ENCODE measurements at regions not wholly inside any gene's neighbourhood (a gene's known extent, or its start where the extent isn't known, plus 50 kb on each side); places are given as distances from the start of the nearest gene placed in this dataset.

DNA sequence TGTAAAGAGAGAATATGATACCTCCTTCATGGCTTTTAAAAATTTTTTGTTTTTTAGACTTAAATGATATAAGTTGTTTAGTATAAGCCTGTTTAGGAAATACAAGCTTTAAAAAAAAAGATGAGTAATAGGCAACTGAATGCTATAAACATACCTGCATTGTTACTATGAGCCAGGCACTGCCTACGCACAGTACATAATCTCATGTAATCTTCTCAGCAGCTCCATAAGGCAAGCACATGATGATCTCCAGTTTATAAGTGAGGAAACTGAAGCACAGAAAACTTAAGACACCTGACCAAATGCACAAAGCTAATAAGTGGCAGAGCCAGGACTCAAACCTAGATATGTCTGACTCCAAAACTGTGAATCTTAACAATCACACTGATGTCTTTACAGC lies 156.3 kb upstream of the SLC1A4 start:
- no peak overlapping the region for H3K4me3 ChIP-seq (ENCODE audit: low read depth, low read length)
- POLR2A ChIA-PET, result no interaction called here
- H3K36me3 ChIP-seq (ENCODE audit: control insufficient read depth in 2 of 2, insufficient read depth in 1 of 2, low read length in 2 of 2), result no peaks in the 10 kb centered on the region
- no peaks in the 10 kb centered on the region for H3K4me1 ChIP-seq (ENCODE audit: control insufficient read depth, insufficient read depth, low read length)
- CTCF ChIA-PET, result interaction anchor here (0.7 to 1.9 kb wide), 10 partner anchors 9 to 187 kb away, joined by 3 to 8 read pairs (median 4); no protein-coding TSS in a partner anchor
- TF ChIP-seq ZNF529 (tag by site-specific recombination; IDR thresholded peaks at IDR 0.05; ENCODE audit: insufficient replicate concordance) (no peak), ZNF324 (tag by site-specific recombination; IDR thresholded peaks at IDR 0.05) (no peak), ZNF221 (tag by site-specific recombination; IDR thresholded peaks at IDR 0.05; ENCODE audit: borderline replicate concordance) (no peak), ZNF585B (tag by site-specific recombination; IDR thresholded peaks at IDR 0.05) (no peak), ZNF626 (tag by site-specific recombination; IDR thresholded peaks at IDR 0.05) (no peak), ZNF426 (tag by site-specific recombination; IDR thresholded peaks at IDR 0.05) (no peak), ZNF121 (tag by site-specific recombination; IDR thresholded peaks at IDR 0.05) (no peak), ZNF521 (tag by site-specific recombination; IDR thresholded peaks at IDR 0.05) (no peak), ZNF707 (tag by site-specific recombination; IDR thresholded peaks at IDR 0.05) (no peak), ZNF654 (tag by site-specific recombination; IDR thresholded peaks at IDR 0.05; ENCODE audit: low read depth) (no peak), ZNF114 (tag by site-specific recombination; IDR thresholded peaks at IDR 0.05) (no peak), REPIN1 (tag by site-specific recombination; IDR thresholded peaks at IDR 0.05; ENCODE audit: low read depth) (no peak), ZNF174 (tag by site-specific recombination; IDR thresholded peaks at IDR 0.05) (no peak), BCL11B (tag by site-specific recombination; IDR thresholded peaks at IDR 0.05; ENCODE audit: low read depth) (no peak)
- TF ChIP-seq, protein P1, sequence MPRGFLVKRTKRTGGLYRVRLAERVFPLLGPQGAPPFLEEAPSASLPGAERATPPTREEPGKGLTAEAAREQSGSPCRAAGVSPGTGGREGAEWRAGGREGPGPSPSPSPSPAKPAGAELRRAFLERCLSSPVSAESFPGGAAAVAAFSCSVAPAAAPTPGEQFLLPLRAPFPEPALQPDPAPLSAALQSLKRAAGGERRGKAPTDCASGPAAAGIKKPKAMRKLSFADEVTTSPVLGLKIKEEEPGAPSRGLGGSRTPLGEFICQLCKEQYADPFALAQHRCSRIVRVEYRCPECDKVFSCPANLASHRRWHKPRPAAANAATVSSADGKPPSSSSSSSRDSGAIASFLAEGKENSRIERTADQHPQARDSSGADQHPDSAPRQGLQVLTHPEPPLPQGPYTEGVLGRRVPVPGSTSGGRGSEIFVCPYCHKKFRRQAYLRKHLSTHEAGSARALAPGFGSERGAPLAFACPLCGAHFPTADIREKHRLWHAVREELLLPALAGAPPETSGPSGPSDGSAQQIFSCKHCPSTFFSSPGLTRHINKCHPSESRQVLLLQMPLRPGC (tag by site-specific recombination; IDR thresholded peaks at IDR 0.05), result no peak
- no peak overlapping the region for H3K27ac ChIP-seq (ENCODE audit: extremely low read depth, low read depth, low read length)
- no peaks in the 10 kb centered on the region for H3K9me3 ChIP-seq (ENCODE audit: control insufficient read depth, insufficient read depth, low read depth, low read length)

DNA sequence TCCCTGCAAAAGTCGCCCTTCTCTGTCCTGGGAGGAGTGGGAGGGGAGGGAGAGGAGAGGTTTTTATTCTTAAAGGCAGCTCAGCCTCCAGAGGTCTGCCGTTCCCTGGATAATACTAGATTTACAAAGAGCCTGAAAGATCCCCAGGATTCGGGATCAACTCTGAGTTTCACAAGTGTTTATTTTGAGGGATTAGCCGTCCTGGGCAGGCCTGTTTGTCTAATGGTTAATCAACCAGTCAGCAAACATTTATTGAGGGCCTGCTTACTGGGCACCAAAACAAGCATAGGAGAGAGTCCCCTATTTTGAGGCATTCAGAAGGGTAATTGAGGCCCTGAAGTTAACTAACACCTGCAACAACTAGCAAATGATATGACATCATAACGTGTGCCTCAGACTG lies 152.6 kb upstream of the SLC1A4 start:
- H3K4me1 ChIP-seq (ENCODE audit: control insufficient read depth, insufficient read depth, low read length), result no peaks in the 10 kb centered on the region
- POLR2A ChIA-PET, result interaction anchor here (1.8 kb wide), 1 partner anchor 183 kb away, joined by 5 read pairs; the partner anchor contains the start of gene SERTAD2
- CTCF ChIA-PET, result interaction anchor here (1.2 kb wide), 1 partner anchor 25 kb away, joined by 3 read pairs; no protein-coding TSS in a partner anchor

DNA sequence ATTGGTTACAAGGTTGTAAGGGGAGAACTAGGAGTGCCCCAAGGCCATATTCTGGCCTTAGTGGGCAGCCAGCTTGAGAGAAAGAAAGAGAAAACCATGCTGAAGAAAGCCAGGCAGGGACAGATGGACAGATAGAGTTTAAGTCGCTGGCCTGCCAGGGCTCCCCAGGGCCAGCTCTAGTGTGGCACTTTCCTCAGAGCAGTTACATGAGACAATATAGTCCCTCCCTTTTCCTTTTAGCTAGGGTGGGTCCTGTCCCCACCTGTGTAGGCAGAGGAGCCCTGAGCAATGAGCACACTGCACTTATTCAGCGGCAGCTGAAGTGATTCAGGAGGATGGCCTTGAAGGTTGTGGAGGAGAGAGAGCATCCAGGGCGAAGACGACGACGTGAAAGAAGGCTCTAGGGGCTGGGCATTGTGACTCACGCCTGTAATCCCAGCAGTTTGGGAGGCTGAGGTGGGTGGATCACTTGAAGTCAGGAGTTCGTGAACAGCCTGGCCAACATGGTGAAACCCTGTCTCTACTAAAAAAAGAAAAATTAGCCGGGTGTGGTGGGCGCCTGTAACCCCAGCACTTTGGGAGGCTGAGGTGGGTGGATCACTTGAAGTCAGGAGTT lies 152.0 kb upstream of the SLC1A4 start:
- ChIA-PET CTCF (interaction anchor here (1.2 to 1.4 kb wide), 2 partner anchors 16 to 24 kb away, joined by 3 read pairs; no protein-coding TSS in a partner anchor), POLR2A (interaction anchor here (0.7 to 1.8 kb wide), 2 partner anchors 86 to 183 kb away, joined by 4 to 5 read pairs; partner anchors contain the start of gene SERTAD2)
- no peaks in the 10 kb centered on the region for H3K9me3 ChIP-seq (ENCODE audit: control insufficient read depth, insufficient read depth, low read depth, low read length)
- no peaks in the 10 kb centered on the region for H3K36me3 ChIP-seq (ENCODE audit: control insufficient read depth in 2 of 2, insufficient read depth in 1 of 2, low read length in 2 of 2)
- no peaks in the 10 kb centered on the region for H3K4me1 ChIP-seq (ENCODE audit: control insufficient read depth, insufficient read depth, low read length)
- no peak overlapping the region for H3K27ac ChIP-seq (ENCODE audit: extremely low read depth, low read depth, low read length)
- no peak overlapping the region for H3K4me3 ChIP-seq (ENCODE audit: low read depth, low read length)
- TF ChIP-seq IKZF3 (tag by site-specific recombination; IDR thresholded peaks at IDR 0.05) (no peak), SP3 (tag by site-specific recombination; IDR thresholded peaks at IDR 0.05) (peak; percentile 22; the same call in 1 of the 2 replicates), TRIM28 (IDR thresholded peaks at IDR 0.05; ENCODE audit: borderline replicate concordance, low read length) (no peak), EGR2 (tag by site-specific recombination; IDR thresholded peaks at IDR 0.05; ENCODE audit: low read depth) (peak; percentile 76), ZNF530 (tag by site-specific recombination; IDR thresholded peaks at IDR 0.05; ENCODE audit: low read depth) (no peak), KLF8 (tag by site-specific recombination; IDR thresholded peaks at IDR 0.05) (no peak), ZNF560 (tag by site-specific recombination; IDR thresholded peaks at IDR 0.05; ENCODE audit: borderline replicate concordance) (no peak), ZNF175 (tag by site-specific recombination; IDR thresholded peaks at IDR 0.05) (no peak), ZNF624 (tag by site-specific recombination; IDR thresholded peaks at IDR 0.05) (no peak), YY2 (tag by site-specific recombination; IDR thresholded peaks at IDR 0.05) (no peak)
- TF ChIP-seq, protein P2, sequence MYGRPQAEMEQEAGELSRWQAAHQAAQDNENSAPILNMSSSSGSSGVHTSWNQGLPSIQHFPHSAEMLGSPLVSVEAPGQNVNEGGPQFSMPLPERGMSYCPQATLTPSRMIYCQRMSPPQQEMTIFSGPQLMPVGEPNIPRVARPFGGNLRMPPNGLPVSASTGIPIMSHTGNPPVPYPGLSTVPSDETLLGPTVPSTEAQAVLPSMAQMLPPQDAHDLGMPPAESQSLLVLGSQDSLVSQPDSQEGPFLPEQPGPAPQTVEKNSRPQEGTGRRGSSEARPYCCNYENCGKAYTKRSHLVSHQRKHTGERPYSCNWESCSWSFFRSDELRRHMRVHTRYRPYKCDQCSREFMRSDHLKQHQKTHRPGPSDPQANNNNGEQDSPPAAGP (tag by site-specific recombination; IDR thresholded peaks at IDR 0.05), result peak; percentile 89; the same call in 1 of the 2 replicates

More for the DNA sequence above, 152.6 kb upstream of the SLC1A4 start:
- H3K9me3 ChIP-seq (ENCODE audit: control insufficient read depth, insufficient read depth, low read depth, low read length), result no peaks in the 10 kb centered on the region
- H3K27ac ChIP-seq (ENCODE audit: extremely low read depth, low read depth, low read length), result no peak overlapping the region
- no peaks in the 10 kb centered on the region for H3K36me3 ChIP-seq (ENCODE audit: control insufficient read depth in 2 of 2, insufficient read depth in 1 of 2, low read length in 2 of 2)
- no peak for TF ChIP-seq GLIS1 (tag by site-specific recombination; IDR thresholded peaks at IDR 0.05)
- no peak for TF ChIP-seq ZNF221 (tag by site-specific recombination; IDR thresholded peaks at IDR 0.05; ENCODE audit: borderline replicate concordance)
- TF ChIP-seq ZNF747 (tag by site-specific recombination; IDR thresholded peaks at IDR 0.05), result no peak
- TF ChIP-seq ZNF404 (tag by site-specific recombination; IDR thresholded peaks at IDR 0.05), result no peak
- TF ChIP-seq, protein P3, sequence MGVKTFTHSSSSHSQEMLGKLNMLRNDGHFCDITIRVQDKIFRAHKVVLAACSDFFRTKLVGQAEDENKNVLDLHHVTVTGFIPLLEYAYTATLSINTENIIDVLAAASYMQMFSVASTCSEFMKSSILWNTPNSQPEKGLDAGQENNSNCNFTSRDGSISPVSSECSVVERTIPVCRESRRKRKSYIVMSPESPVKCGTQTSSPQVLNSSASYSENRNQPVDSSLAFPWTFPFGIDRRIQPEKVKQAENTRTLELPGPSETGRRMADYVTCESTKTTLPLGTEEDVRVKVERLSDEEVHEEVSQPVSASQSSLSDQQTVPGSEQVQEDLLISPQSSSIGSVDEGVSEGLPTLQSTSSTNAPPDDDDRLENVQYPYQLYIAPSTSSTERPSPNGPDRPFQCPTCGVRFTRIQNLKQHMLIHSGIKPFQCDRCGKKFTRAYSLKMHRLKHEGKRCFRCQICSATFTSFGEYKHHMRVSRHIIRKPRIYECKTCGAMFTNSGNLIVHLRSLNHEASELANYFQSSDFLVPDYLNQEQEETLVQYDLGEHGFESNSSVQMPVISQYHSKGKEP (tag by site-specific recombination; IDR thresholded peaks at IDR 0.05), result no peak
- no peak for TF ChIP-seq ZNF768 (tag by site-specific recombination; IDR thresholded peaks at IDR 0.05)
- TF ChIP-seq EGR2 (tag by site-specific recombination; IDR thresholded peaks at IDR 0.05; ENCODE audit: low read depth), result no peak
- H3K4me3 ChIP-seq (ENCODE audit: low read depth, low read length), result no peak overlapping the region

Measured in HEK293 (cell line).